NCI-H524 treated with DMSO at 0.1 percent for 48 hours (cell line): ENCODE measurements at regions not wholly inside any gene's neighbourhood (a gene's known extent, or its start where the extent isn't known, plus 50 kb on each side); places are given as distances from the start of the nearest gene placed in this dataset.

Experiments
- DNase-seq: peaks from one replicate; lab custom pipeline; 2025; lab: John Stamatoyannopoulos, UW

GRCh38 chr19:31983647-31984046 lies 361.8 kb upstream of the ZNF507 start:
- DNase-seq = no peak

GRCh38 chr19:31985001-31985605 lies 360.3 kb upstream of the ZNF507 start:
- DNase-seq = no peak

GRCh38 chr19:31986951-31987350 lies 358.5 kb upstream of the ZNF507 start:
- no peak for DNase-seq

GRCh38 chr19:31988256-31988655 lies 357.2 kb upstream of the ZNF507 start:
- DNase-seq = no peak

- DNase-seq = no peak
Measured at GRCh38 chr19:31991984-31992655, 353.3 kb upstream of the ZNF507 start.

GRCh38 chr19:31992750-31993149 lies 352.7 kb upstream of the ZNF507 start:
- no peak for DNase-seq

GRCh38 chr19:31995546-31995945 lies 349.9 kb upstream of the ZNF507 start:
- DNase-seq = no peak

- no peak for DNase-seq
Measured at GRCh38 chr19:32010071-32010470, 335.3 kb upstream of the ZNF507 start.

- no peak for DNase-seq
Measured at GRCh38 chr19:32012206-32012605, 333.2 kb upstream of the ZNF507 start.

- DNase-seq = no peak
Measured at GRCh38 chr19:32012886-32013631, 332.4 kb upstream of the ZNF507 start.

GRCh38 chr19:32017176-32017953 lies 328.0 kb upstream of the ZNF507 start:
- DNase-seq = no peak

GRCh38 chr19:32018014-32018413 lies 327.4 kb upstream of the ZNF507 start:
- DNase-seq = no peak

GRCh38 chr19:32020538-32020937 lies 324.9 kb upstream of the ZNF507 start:
- no peak for DNase-seq

- no peak for DNase-seq
Measured at GRCh38 chr19:32022044-32022640, 323.3 kb upstream of the ZNF507 start.

- no peak for DNase-seq
Measured at GRCh38 chr19:32022731-32023563, 322.5 kb upstream of the ZNF507 start.

- no peak for DNase-seq
Measured at GRCh38 chr19:32023564-32023832, 321.9 kb upstream of the ZNF507 start.

- no peak for DNase-seq
Measured at GRCh38 chr19:32029235-32029634, 316.2 kb upstream of the ZNF507 start.

- no peak for DNase-seq
Measured at GRCh38 chr19:32032561-32032960, 312.8 kb upstream of the ZNF507 start.

GRCh38 chr19:32035626-32036025 lies 309.8 kb upstream of the ZNF507 start:
- no peak for DNase-seq

GRCh38 chr19:32038021-32038920 lies 307.1 kb upstream of the ZNF507 start:
- DNase-seq = no peak
